ENCODE measurements at regions not wholly inside any gene's neighbourhood (a gene's known extent, or its start where the extent isn't known, plus 50 kb on each side); places are given as distances from the start of the nearest gene placed in this dataset.

GRCh38 chr7:131190146-131190545, 137.5 kb upstream of the MKLN1 start:
- TF ChIP-seq EZH2 (optimal IDR thresholded peaks at IDR 0.05; ENCODE audit: low read depth, low read length), result no peak
- TF ChIP-seq, protein P1, sequence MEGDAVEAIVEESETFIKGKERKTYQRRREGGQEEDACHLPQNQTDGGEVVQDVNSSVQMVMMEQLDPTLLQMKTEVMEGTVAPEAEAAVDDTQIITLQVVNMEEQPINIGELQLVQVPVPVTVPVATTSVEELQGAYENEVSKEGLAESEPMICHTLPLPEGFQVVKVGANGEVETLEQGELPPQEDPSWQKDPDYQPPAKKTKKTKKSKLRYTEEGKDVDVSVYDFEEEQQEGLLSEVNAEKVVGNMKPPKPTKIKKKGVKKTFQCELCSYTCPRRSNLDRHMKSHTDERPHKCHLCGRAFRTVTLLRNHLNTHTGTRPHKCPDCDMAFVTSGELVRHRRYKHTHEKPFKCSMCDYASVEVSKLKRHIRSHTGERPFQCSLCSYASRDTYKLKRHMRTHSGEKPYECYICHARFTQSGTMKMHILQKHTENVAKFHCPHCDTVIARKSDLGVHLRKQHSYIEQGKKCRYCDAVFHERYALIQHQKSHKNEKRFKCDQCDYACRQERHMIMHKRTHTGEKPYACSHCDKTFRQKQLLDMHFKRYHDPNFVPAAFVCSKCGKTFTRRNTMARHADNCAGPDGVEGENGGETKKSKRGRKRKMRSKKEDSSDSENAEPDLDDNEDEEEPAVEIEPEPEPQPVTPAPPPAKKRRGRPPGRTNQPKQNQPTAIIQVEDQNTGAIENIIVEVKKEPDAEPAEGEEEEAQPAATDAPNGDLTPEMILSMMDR (IDR thresholded peaks at IDR 0.05; ENCODE audit: low read length), result no peak
